H1 (cell line): ENCODE measurements at regions not wholly inside any gene's neighbourhood (a gene's known extent, or its start where the extent isn't known, plus 50 kb on each side); places are given as distances from the start of the nearest gene placed in this dataset.

Experiments
- CHD1 ChIP-seq: IDR thresholded peaks from 2 replicates; pipeline ENCODE4 v1.6.1; 2012; ENCODE audit warnings: low read depth, low read length, improper control_type of control experiment
- CREB1 ChIP-seq: IDR thresholded peaks from 2 replicates; pipeline ENCODE4 v1.6.1; 2012; ENCODE audit warnings: inconsistent platforms
- CTCF ChIP-seq, 3 experiments: IDR thresholded peaks; 1 replicate in 2 of 3; 2 replicates in 1 of 3; pipeline versions ENCODE4 v1.5.1 to v1.6.1; 2011; ENCODE audit warnings: low read length in 3 of 3, mild to moderate bottlenecking in 3 of 3, inconsistent platforms in 2 of 3, low read depth in 1 of 3, moderate library complexity in 1 of 3; ENCODE audit not compliant: insufficient read depth in 1 of 3; ENCODE audit errors: control extremely low read depth in 1 of 3
- EP300 ChIP-seq, 2 experiments: IDR thresholded peaks; 1 replicate in 1 of 2; 2 replicates in 1 of 2; pipeline ENCODE4 v1.6.1; 2011 to 2012; ENCODE audit warnings: low read depth in 2 of 2, low read length in 2 of 2, mild to moderate bottlenecking in 2 of 2, borderline replicate concordance in 1 of 2, inconsistent platforms in 1 of 2, moderate library complexity in 1 of 2
- EZH2 ChIP-seq: fragments of 200-600 bp; sonication (generic); IDR thresholded peaks from 2 replicates; pipeline ENCODE4 v1.7.1; 2012; ENCODE audit warnings: low read depth, mild to moderate bottlenecking, moderate library complexity, low read length, inconsistent platforms; ENCODE audit not compliant: severe bottlenecking
- HDAC2 ChIP-seq, 2 experiments: fragments of 300-600 bp in 1 of 2; sonication (generic) in 1 of 2; IDR thresholded peaks; 2 replicates each; pipeline ENCODE4 v1.6.1; 2011 to 2012; ENCODE audit warnings: low read depth in 2 of 2, low read length in 2 of 2, mild to moderate bottlenecking in 2 of 2, moderate library complexity in 2 of 2, borderline replicate concordance in 1 of 2, inconsistent platforms in 1 of 2
- MAX ChIP-seq: IDR thresholded peaks from 2 replicates; pipeline ENCODE4 v1.6.1; 2012; ENCODE audit warnings: inconsistent platforms
- POLR2A ChIP-seq, 2 experiments: IDR thresholded peaks; 1 replicate in 1 of 2; 2 replicates in 1 of 2; pipeline ENCODE4 v1.6.1; 2011; ENCODE audit warnings: low read depth in 2 of 2, low read length in 2 of 2, mild to moderate bottlenecking in 2 of 2; ENCODE audit errors: control extremely low read depth in 1 of 2
- POLR2AphosphoS5 ChIP-seq: IDR thresholded peaks from 2 replicates; pipeline ENCODE4 v1.6.1; 2011; ENCODE audit warnings: low read depth, low read length
- RNF2 ChIP-seq: fragments of 200-900, 300-1000 bp; sonication (generic); IDR thresholded peaks from 2 replicates; pipeline ENCODE4 v1.7.1; 2016; ENCODE audit warnings: borderline replicate concordance, low read depth, mild to moderate bottlenecking, antibody characterized with exemption, low read length; ENCODE audit not compliant: poor library complexity, severe bottlenecking; ENCODE audit errors: missing control alignments
- SIN3A ChIP-seq, 2 experiments: IDR thresholded peaks in 1 of 2; conservative IDR thresholded peaks in 1 of 2; 2 replicates each; pipeline ENCODE4 v1.6.1; 2011 to 2012; ENCODE audit warnings: low read length in 2 of 2, improper control_type of control experiment in 1 of 2, low read depth in 1 of 2, mild to moderate bottlenecking in 1 of 2
- TAF1 ChIP-seq: IDR thresholded peaks from 2 replicates; pipeline ENCODE4 v1.6.1; 2011; ENCODE audit warnings: mild to moderate bottlenecking, low read depth, low read length
- YY1 ChIP-seq: IDR thresholded peaks from 2 replicates; pipeline ENCODE4 v1.6.1; 2011; ENCODE audit warnings: low read depth, mild to moderate bottlenecking, low read length

- TF ChIP-seq CHD1 (no peak), CTCF (IDR thresholded peaks at IDR 0.05; ENCODE audit: control extremely low read depth in 1 of 3, insufficient read depth in 1 of 3, low read depth in 1 of 3, low read length in 3 of 3) (no peak), POLR2A (IDR thresholded peaks at IDR 0.05; ENCODE audit: control extremely low read depth in 1 of 2, low read depth in 2 of 2, low read length in 2 of 2) (no peak), EZH2 (no peak), HDAC2 (IDR thresholded peaks at IDR 0.05; ENCODE audit: borderline replicate concordance in 1 of 2, low read depth in 2 of 2, low read length in 2 of 2) (no peak), RNF2 (no peak), SIN3A (conservative IDR thresholded peaks at IDR 0.05 in 1 of 2, IDR thresholded peaks at IDR 0.05 in 1 of 2; ENCODE audit: low read depth in 1 of 2, low read length in 2 of 2) (no peak), YY1 (no peak), CREB1 (no peak), MAX (no peak), POLR2AphosphoS5 (no peak), TAF1 (no peak), EP300 (IDR thresholded peaks at IDR 0.05; ENCODE audit: borderline replicate concordance in 1 of 2, low read depth in 2 of 2, low read length in 2 of 2) (no peak)
Measured at GRCh38 chr5:34504967-34505366, 151.2 kb upstream of the RAI14 start.
